ENCODE measurements at regions not wholly inside any gene's neighbourhood (a gene's known extent, or its start where the extent isn't known, plus 50 kb on each side); places are given as distances from the start of the nearest gene placed in this dataset.

GRCh38 chr10:45198486-45199204 is 116.8 kb downstream of the OR13A1 start (continued):
- TF ChIP-seq E2F6 (IDR thresholded peaks at IDR 0.05; ENCODE audit: borderline replicate concordance in 1 of 2, extremely low read depth in 1 of 2, insufficient read depth in 1 of 2, insufficient read length in 1 of 2, low read depth in 1 of 2, low read length in 1 of 2, poor library complexity in 1 of 2, severe bottlenecking in 1 of 2) (peak in 1 of 2 experiments; percentile 33), ZBTB34 (CRISPR knock-in tag; IDR thresholded peaks at IDR 0.05) (no peak), NCOA1 (IDR thresholded peaks at IDR 0.05; ENCODE audit: low read depth) (no peak), THRAP3 (IDR thresholded peaks at IDR 0.05; ENCODE audit: borderline replicate concordance) (no peak), CBFA2T3 (IDR thresholded peaks at IDR 0.05) (no peak), NEUROD1 (IDR thresholded peaks at IDR 0.05; ENCODE audit: borderline replicate concordance, low read depth, low read length, partially characterized antibody) (no peak), BRF2 (IDR thresholded peaks at IDR 0.05; ENCODE audit: borderline replicate concordance, insufficient read depth, insufficient read length) (no peak), POLR3G (IDR thresholded peaks at IDR 0.05; ENCODE audit: extremely low read depth, insufficient read length, insufficient replicate concordance) (no peak)
- TF ChIP-seq, protein P1, sequence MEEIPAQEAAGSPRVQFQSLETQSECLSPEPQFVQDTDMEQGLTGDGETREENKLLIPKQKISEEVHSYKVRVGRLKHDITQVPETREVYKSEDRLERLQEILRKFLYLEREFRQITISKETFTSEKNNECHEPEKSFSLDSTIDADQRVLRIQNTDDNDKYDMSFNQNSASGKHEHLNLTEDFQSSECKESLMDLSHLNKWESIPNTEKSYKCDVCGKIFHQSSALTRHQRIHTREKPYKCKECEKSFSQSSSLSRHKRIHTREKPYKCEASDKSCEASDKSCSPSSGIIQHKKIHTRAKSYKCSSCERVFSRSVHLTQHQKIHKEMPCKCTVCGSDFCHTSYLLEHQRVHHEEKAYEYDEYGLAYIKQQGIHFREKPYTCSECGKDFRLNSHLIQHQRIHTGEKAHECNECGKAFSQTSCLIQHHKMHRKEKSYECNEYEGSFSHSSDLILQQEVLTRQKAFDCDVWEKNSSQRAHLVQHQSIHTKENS (CRISPR knock-in tag; IDR thresholded peaks at IDR 0.05) = no peak
- TF ChIP-seq, protein P2, sequence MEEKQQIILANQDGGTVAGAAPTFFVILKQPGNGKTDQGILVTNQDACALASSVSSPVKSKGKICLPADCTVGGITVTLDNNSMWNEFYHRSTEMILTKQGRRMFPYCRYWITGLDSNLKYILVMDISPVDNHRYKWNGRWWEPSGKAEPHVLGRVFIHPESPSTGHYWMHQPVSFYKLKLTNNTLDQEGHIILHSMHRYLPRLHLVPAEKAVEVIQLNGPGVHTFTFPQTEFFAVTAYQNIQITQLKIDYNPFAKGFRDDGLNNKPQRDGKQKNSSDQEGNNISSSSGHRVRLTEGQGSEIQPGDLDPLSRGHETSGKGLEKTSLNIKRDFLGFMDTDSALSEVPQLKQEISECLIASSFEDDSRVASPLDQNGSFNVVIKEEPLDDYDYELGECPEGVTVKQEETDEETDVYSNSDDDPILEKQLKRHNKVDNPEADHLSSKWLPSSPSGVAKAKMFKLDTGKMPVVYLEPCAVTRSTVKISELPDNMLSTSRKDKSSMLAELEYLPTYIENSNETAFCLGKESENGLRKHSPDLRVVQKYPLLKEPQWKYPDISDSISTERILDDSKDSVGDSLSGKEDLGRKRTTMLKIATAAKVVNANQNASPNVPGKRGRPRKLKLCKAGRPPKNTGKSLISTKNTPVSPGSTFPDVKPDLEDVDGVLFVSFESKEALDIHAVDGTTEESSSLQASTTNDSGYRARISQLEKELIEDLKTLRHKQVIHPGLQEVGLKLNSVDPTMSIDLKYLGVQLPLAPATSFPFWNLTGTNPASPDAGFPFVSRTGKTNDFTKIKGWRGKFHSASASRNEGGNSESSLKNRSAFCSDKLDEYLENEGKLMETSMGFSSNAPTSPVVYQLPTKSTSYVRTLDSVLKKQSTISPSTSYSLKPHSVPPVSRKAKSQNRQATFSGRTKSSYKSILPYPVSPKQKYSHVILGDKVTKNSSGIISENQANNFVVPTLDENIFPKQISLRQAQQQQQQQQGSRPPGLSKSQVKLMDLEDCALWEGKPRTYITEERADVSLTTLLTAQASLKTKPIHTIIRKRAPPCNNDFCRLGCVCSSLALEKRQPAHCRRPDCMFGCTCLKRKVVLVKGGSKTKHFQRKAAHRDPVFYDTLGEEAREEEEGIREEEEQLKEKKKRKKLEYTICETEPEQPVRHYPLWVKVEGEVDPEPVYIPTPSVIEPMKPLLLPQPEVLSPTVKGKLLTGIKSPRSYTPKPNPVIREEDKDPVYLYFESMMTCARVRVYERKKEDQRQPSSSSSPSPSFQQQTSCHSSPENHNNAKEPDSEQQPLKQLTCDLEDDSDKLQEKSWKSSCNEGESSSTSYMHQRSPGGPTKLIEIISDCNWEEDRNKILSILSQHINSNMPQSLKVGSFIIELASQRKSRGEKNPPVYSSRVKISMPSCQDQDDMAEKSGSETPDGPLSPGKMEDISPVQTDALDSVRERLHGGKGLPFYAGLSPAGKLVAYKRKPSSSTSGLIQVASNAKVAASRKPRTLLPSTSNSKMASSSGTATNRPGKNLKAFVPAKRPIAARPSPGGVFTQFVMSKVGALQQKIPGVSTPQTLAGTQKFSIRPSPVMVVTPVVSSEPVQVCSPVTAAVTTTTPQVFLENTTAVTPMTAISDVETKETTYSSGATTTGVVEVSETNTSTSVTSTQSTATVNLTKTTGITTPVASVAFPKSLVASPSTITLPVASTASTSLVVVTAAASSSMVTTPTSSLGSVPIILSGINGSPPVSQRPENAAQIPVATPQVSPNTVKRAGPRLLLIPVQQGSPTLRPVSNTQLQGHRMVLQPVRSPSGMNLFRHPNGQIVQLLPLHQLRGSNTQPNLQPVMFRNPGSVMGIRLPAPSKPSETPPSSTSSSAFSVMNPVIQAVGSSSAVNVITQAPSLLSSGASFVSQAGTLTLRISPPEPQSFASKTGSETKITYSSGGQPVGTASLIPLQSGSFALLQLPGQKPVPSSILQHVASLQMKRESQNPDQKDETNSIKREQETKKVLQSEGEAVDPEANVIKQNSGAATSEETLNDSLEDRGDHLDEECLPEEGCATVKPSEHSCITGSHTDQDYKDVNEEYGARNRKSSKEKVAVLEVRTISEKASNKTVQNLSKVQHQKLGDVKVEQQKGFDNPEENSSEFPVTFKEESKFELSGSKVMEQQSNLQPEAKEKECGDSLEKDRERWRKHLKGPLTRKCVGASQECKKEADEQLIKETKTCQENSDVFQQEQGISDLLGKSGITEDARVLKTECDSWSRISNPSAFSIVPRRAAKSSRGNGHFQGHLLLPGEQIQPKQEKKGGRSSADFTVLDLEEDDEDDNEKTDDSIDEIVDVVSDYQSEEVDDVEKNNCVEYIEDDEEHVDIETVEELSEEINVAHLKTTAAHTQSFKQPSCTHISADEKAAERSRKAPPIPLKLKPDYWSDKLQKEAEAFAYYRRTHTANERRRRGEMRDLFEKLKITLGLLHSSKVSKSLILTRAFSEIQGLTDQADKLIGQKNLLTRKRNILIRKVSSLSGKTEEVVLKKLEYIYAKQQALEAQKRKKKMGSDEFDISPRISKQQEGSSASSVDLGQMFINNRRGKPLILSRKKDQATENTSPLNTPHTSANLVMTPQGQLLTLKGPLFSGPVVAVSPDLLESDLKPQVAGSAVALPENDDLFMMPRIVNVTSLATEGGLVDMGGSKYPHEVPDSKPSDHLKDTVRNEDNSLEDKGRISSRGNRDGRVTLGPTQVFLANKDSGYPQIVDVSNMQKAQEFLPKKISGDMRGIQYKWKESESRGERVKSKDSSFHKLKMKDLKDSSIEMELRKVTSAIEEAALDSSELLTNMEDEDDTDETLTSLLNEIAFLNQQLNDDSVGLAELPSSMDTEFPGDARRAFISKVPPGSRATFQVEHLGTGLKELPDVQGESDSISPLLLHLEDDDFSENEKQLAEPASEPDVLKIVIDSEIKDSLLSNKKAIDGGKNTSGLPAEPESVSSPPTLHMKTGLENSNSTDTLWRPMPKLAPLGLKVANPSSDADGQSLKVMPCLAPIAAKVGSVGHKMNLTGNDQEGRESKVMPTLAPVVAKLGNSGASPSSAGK (IDR thresholded peaks at IDR 0.05) = no peak

Data from K562 (cell line).